ENCODE measurements at regions not wholly inside any gene's neighbourhood (a gene's known extent, or its start where the extent isn't known, plus 50 kb on each side); places are given as distances from the start of the nearest gene placed in this dataset.

GRCh38 chr7:20083781-20084180 lies 133.4 kb downstream of the MACC1 start:
- TF ChIP-seq EZH2 (IDR thresholded peaks at IDR 0.05) (no peak), POLR2AphosphoS5 (IDR thresholded peaks at IDR 0.05; ENCODE audit: borderline replicate concordance, low read depth, low read length) (no peak), FOXP2 (optimal IDR thresholded peaks at IDR 0.05; ENCODE audit: control extremely low read depth, extremely low read length, insufficient read depth) (no peak)
